Femur (tissue), 1 donor: ENCODE measurements at regions not wholly inside any gene's neighbourhood (a gene's known extent, or its start where the extent isn't known, plus 50 kb on each side); places are given as distances from the start of the nearest gene placed in this dataset.
"Not testable (repeated sequence)": the region's sequence is repeated elsewhere in the genome, so short reads cannot be mapped to it uniquely, and the experiment has no call there.

Experiments
- DNase-seq: peaks from one replicate; pipeline ENCODE4 v3.0.0-alpha.2; 2017

DNA sequence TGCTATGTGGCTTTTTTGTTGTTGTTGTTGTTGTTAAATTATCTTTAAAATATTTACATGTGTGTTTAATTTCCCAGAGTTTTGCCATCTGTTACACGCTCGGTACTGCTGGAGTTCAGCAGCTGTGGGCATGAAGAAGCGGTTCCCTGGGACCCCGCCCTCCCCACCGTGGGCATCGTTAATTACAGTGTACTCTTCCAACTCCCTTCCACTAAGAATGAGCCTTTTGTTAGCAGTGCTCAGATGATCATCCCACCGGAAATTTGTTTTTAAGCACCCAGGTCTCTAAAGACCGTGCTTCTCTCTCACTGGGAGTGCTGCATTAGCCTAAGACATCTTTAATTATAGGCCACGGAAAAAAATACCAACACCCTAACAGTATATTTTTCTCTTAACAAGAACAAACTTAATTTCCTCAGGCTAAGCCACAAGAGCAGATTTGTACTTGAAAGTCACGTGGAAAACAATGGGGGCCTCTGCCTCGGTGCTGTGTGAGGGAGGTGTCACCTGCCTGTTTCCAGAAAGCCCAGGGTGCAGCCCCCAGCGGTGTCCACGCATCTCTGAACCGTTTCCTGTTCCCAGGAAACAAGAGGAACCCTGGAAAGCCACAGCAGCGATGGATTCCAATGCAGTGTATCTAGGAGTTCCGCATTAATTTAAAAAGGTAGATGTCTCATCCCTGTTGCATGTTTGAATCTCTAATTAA, 113.3 kb upstream of the FRMD1 start:
- DNase-seq = peak; percentile 53

DNA sequence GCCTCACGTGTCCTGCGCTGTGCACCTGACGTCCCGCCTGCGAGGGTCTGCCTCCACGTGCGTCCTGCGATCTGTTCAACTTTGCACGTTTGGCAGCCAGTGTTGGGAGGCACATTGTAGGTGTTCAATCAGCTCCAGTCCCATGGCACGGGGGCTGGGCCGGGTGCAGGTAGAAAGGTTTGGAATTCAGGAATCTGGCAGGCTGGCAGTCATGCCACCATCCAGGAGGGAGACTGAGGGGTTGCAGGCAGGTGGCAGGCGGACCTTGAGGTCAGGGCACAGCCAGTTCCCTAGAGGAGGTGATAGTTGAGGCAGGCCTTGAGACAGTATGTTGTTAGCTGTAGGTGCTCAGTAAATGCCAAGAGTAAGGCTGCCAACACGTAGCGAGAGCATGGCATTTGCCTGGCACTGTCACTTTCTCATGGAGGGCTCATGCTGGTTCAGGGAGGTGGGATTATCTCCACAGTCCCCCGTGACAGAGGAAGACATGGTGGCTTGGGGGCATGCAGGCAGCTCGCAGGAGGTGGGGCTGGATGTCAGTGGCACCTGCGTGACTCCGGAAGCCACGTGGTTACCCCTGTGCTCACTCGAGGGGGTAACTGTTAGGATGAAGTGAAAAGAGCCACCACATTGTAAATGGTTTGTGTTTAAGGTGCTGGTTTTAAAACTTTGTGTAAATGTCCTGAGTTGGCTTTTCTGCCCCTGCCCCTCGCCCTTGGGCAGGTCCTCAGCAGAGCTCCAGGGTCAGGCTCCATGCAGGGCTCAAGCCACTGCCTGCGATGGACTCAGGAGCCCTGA, 111.8 kb upstream of the FRMD1 start:
- no peak for DNase-seq

DNA sequence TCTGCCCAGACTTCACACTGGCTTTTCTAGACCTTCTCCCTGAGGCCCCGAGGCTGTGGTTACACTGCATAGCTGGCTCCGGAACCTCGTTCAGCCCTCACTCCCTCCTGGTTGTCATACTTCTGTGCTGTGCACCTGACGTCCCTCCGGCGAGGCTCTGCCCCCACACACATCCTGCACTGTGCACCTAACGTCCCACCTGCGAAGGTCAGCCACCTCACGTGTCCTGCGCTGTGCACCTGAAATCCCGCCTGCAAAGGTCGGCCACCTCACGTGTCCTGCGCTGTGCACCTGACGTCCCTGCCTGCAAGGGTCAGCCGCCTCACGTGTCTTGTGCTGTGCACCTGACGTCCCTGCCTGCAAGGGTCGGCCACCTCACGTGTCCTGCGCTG, 111.0 kb upstream of the FRMD1 start:
- DNase-seq = no peak

DNA sequence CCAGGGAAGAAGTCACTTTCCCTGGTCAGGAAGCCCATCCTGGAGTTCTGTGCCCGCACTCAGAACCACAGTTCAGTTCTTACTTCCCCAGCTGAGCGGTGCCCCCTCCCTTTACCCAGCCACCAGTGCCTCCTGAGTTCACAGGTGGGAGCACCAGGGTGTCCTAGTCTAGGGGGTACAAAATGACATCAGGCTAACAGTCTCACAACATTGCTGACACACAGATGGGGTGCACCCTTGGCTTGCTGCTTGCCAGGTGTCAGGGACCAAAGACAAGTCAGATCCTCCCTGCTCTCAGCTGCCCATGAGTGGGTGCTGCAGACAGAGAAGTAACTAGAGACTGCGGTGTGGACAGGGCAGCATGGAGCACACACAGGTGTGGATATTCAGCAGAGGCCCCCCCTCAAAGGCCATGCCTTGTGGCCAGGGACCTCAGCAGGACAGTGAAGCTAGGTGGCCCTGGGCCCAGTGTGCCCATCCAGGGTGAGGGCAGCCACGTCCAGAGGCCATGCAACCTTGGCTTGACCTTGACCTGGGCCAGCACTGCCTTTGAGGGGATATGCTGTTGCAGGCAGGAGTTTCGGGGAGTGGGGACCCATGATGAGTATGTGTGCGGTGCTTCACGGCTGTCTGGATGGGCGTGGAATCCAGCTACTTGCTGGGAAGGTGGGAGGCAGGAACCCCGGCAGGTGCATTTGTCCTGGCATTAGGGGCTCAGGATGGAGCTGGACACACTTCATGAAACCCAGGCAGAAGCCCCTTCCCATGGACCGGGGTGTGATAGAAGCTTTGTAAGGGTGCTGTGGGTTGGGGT, 110.4 kb upstream of the FRMD1 start:
- DNase-seq = no peak

DNA sequence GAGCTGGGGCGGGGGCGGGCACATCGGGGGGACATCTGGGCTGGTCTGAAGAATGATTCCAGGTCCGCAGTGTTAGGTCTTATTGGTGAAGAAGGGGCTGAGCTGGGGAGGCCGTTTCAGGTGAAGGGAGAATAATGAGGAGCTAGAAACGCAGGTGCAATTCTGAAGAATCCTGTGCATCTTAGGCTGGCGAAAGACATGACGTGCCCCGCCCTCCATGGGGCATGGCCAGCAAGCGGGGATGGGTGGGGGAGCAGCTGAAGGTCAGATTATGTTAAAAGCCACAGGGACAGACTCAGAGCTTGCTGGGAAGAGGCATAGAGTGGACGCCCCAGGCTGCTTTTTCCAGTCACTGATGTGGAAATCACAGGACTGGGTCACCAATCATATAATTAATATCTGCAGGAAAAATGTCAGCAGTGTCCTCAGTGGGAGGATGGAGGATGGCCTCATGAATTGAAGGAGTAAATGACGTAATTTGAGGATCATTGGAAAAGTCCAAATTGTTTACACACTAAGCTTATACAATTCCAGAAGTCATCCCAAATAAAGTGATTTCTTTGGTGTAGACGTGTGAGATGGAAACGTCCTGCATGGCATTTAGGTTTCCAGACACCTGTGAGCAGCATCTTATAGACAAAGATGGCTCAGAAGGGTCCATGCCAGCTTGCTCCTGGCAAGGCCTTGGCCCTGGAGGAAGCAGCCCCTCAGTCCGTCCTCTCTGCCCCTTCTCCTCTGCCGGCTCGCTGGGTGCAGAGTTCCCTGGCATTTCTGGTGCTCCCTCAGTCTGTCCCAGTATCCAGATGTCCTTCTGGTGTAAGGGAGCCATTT, 109.6 kb upstream of the FRMD1 start:
- no peak for DNase-seq

DNA sequence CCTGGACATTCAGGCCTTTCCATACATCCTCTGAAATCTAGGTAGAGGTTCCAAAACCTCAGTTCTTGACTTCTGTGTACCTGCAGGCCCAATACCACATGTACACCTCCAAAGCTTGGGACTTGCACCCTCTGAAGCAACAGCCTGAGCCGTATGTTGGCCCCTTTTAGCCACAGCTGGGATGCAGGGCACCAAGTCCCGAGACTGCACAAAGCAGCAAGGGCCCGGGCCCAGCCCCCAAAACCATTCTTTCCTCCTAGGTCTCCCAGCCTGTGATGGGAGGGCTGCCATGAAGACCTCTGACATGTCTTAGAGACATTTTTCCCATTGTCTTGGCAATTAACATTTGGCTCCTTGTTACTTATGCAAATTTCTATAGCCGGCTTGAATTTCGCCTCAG, 107.4 kb upstream of the FRMD1 start:
- no peak for DNase-seq

DNA sequence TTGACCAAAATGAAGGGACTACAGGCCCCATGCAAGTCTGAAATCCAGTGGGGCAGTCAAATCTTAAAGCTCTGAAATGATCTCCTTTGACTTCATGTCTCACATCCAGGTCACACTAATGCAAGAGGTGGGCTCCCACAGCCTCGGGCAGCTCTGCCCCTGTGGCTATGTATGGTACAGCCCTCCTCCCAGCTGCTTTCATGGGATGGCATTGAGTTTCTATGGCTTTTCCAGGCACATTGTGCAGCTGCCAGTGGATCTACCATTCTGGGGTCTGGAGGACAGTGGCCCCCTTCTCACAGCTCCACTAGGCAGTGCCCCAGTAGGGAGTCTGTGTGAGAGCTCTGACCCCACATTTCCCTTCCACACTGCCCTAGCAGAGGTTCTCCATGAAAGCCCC, 107.0 kb upstream of the FRMD1 start:
- not testable (repeated sequence) for DNase-seq

DNA sequence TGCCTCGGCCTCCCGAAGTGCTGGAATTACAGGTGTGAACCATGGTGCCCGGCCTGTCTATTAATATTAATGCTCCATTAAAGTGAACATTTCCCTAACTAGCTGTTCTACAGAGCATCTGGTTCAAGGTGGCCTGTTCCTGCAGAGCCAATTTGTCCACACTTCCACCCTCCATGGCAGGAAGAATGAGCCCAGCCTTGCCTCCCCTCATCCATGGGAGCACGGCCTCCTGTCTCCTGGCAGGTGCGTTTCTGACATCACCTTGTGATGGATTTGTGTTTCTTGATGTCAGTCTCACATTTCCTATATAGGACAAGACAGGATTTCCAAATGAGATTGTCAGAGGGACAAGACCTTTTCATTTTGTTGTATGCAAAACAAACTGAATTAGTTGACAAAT, 105.7 kb upstream of the FRMD1 start:
- DNase-seq = no peak

DNA sequence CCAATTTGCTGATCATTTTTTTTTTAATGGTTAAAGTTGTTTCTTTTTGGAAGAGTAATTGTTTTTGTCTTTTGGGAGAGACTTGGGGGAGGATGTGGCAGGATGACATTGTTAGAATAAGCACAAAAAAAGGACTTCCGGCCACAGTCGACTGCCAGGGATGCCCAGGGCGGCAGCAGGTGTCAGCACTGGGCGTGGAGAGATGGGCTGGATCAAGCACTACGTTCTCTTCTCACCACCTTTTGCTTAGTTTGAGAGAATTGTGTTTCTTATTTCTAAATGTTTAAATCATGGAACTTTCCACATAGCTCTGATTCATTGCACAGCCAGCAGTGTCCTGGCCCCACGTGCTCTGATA, 104.6 kb upstream of the FRMD1 start:
- DNase-seq = no peak

DNA sequence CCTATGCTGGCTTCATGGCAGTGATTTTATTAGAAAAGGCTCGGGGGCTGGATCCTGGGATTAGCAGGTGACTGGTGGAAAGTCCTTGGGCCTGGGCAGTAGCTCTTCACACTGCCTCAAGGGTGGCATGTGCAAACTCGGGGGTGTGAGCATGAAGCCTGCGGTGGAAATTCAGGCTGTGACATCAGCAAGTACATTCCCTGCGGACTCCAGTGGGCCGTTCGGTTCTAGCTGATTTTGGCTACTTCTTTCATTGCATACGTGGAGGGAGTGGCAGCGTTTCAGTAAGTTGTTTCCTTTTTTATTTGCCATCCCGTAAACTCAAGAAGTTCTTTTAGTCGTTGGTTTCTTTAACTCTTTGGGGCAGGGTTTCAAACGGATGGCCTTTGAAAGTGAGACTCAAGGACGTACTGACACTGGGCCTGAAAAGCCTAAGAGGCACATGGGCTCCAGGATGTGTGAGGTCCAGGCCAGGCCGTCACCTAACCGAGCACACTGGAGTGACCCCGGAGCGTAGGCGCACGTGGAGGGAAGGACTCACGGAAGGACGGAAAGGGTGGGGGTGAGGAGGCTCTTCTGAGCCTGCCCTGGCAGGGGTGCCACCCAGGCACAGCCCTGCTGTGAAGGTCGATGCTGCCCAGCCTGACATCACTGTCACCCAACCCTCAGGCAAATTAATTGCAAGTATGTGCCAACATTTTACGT, 104.0 kb upstream of the FRMD1 start:
- DNase-seq = no peak

DNA sequence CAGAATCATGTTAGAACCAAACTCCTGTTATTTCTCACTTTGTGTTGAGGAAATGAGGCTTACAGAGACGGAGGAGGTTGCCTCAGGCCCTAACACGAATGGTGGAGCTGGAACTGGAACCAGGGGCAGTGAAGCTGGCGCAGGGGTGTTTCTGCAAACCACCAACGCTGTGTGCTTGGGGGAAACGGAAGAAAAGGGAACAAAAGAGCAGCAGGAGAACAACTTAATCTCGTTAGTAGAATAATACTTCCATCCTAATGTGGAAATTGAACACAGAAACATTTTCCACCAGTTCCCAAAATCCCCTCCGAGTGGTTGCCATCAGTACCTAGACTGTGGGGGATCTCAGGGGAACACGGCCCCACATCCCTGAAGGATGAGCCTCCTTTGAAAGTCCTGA, 103.4 kb upstream of the FRMD1 start:
- DNase-seq = no peak

DNA sequence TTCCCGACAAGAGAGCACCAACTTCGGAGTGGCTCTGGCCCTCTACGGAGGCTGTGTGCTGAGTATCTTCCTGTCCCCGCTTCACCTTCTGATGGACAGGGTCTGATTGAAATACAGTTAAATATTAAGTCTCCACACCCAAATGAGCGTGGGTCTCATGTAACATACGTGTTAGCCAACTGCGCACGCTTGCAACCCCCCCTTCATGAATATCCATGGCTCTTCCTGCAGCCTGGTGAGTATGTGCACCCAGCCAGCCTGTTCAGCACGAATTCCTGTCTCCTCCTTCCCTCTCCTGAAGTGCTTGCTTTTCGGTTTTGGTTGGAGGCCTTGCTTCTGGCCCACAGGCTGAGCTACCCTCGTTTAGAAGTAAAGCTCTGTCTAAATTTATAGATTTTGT, 102.9 kb upstream of the FRMD1 start:
- DNase-seq = no peak

DNA sequence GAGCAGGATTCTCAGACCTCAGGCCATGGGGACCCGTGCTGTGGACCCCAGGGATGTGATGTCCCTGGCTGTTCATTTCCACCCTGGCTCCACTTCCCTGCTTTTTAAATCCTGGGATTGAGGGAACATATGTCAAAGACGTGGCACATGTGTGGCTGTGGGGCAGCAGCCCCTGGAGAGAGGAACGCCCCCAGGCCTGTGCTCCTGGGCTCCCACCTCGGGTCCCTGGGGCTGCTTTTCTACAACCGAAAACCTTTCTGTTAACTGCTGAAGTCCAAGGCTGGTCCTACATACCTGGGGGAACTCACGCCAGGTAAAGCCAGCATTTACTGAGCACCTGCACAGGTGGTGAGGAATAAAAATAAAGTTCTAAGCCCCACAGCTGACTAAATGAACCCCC, 102.3 kb upstream of the FRMD1 start:
- no peak for DNase-seq

DNA sequence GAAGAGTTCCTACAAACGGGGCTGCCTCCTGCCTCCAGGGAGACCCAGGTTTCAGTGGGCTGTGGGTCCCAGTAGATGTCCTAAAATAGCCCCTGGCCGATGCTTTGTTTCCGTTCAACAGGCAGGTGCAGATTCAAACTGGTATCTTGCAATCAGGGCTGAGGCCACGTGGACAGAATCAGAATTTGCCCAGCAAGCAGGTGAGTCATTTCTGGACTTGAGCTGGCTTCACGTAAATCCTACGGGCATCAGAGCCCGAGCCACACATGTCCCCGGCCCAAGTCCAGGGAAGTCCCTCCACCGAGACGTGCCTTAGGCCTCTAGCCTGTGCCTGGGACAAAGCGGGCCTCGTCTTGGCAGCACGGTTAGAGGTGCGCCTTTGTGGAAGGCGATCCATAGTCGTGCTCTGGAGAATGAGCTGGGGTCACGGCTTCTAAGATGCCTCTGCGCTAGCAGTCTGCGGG, 101.6 kb upstream of the FRMD1 start:
- no peak for DNase-seq

DNA sequence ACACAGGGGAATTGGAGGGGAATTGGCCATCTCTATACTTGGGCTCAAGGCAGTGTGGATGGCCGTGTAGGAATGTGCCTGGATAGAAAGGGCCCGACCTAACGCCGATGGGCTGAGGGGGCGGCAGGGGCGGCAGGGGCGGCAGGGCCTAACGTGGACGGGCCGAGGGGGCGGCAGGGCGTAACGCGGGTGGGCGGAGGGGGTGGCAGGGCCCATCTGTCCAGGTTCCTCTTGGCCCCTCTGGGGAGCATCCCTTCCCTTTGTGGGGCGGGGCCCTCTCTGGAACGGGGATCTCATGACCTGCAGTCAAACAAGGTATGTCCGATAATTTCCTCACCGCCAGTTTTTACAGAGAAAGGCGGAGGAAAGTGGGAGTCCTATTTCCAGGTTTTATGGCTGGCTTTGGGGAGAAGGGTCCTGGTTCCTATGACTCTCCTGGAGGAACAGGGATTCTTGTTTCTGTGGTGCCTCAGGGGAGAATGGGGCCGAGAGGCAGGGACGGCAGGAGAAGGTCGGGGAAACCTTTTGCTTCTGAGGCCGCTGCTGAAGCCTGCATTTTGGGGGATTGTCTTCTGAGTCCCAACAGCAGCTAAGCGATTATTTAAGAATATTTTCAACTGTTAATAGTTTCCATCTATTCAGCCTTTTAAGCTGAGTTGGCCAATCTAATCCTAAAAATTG, 100.8 kb upstream of the FRMD1 start:
- DNase-seq = no peak

DNA sequence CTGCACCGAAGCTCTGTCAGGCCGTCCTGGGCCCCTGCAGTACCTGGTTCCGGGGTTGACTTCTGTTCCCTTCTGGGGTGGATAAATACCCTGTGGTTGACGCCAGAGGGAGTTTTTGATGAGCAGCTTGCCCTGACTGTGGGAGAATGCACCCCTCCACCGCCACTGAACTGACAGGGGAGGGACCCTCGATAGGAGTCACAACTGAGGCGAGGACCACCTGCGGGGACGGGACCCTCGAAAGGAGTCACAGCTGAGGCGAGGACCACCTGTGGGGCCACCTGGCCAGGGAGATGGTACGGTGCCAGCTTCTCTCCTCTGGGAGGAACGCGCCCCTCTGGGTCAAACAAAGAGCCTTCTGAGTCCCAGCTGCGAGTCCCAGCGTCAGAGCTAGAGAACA, 100.1 kb upstream of the FRMD1 start:
- DNase-seq = no peak

DNA sequence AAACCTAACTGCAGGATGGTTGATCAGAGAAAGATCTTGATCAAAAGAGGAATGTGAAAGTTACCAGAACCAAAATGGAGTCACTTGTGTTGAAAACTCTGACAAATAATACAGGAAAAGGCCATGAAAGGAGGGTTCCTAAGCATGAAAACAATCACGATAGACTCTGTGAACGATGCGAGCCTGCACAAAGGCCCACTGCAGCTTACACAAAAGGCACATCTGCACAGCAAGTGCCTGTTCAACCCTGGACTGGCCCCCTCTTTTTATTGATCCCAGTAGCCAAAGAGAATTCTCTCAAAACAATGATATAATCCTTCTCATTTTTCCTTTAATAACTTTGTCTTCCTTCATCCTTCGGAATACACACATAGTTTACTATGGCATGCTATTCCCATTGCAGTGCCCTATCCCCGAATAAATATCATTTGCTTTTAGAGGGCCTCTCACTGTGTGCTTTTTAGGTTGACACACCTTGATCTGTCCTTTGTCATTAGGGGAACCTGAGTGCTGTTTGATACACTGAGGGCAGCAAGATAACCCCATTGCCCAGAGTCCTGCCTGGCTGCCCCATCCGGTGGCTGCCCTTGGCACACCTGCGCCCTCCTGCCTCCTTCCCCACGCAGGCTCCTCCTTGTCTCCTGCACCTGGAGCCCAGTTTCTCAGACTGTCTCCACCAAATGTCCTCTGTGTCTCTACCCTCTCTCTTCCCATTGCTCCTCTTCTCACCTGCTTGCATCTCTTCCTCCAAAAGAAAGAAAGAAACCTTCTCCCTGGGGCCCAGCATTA, 98.3 kb upstream of the FRMD1 start:
- no peak for DNase-seq

DNA sequence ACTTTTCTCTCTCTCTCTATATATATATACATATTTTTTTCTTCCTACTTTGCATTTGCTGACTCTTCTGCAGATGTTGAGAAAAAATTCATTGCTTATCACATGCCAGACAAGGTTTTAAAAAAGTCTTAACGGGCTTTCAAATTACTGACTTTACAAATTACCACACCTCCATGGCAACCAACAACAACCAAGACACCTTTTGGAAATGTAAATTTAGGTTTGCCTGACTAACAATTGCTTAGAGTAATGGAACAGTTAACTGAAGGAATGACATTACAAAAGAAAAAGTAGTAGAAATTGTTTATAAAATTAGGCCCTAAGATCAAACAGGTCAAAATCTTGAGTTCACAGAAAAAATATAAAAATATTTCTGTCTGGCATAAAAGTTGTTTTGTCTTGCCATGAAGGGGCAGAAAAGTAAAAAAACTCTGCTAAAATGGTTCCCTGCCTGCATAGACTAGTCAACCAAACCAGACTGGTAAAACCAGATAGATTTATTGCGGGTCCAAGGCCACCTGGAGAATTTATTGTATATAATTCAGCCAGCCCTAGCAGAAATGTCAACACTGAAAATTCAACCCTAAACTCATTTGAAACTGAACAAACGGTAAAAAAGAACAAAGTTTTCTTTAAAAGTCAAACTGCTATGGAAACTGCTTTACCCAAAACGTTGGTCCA, 92.8 kb upstream of the FRMD1 start:
- DNase-seq = no peak

DNA sequence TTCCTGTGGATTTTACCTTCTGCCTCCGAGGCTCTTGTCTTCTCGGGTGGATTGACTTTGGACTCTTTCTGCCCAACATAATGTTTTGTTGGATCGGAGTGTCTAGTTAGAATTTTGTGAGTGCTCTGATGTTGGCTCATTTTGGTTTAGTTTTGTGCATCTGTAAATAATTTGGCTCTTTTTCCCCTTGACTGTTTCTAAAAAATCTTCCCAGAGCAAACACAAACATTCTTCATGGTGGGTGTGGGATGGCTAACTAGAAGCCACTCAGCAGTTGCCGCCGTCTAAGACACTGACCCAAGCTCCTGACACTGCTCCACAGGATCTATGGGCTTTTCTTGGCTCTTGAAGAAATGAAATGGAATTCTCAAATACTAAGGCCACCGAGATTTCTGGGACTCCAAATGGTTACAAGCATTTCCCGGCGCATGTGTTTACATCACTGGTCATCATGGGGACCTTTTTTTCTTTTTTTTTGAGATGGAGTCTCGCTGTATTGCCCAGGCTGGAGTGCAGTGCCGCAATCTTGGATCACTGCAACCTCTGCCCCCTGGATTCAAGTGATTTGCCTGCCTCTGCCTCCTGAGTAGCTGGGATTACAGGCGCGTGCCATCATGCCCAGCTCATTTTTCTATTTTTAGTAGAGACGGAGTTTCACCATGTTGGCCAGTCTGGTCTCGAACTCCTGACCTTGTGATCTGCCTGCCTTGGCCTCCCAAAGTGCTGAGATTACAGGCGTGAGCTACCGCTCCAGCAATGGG, 92.0 kb upstream of the FRMD1 start:
- no peak for DNase-seq
